GM23338 (cell line): ENCODE measurements at regions not wholly inside any gene's neighbourhood (a gene's known extent, or its start where the extent isn't known, plus 50 kb on each side); places are given as distances from the start of the nearest gene placed in this dataset.

Experiments used
- ATAC-seq: fragments of 200-7000 bp; cut with Tn5 transposase; 3 replicates; pipeline ENCODE4 v1.9.1; 2020
- DNase-seq: peaks from one replicate; pipeline ENCODE4 v3.0.0-alpha.2; 2015; ENCODE audit warnings: low spot score
- H2AFZ ChIP-seq: fragments of 200-600 bp; sonication (generic); 2 replicates; pipeline ENCODE4 v1.8.0; 2016; ENCODE audit warnings: antibody characterized with exemption, mild to moderate bottlenecking, moderate library complexity
- H3F3A ChIP-seq: fragments of 200-600 bp; sonication (generic); replicated peaks from 2 replicates; pipeline ENCODE4 v1.8.0; 2017; ENCODE audit warnings: antibody characterized with exemption, mixed run types, low read depth
- H3K27ac ChIP-seq: fragments of 200-600 bp; sonication (generic); 2 replicates; pipeline ENCODE4 v1.6.1; 2016; ENCODE audit warnings: low read depth
- H3K27me3 ChIP-seq: fragments of 200-600 bp; sonication (generic); 2 replicates; pipeline ENCODE4 v1.8.0; 2016; ENCODE audit warnings: mild to moderate bottlenecking, mixed run types, moderate library complexity; ENCODE audit not compliant: insufficient read depth
- H3K36me3 ChIP-seq: fragments of 200-600 bp; sonication (generic); 2 replicates; pipeline ENCODE4 v1.8.0; 2016; ENCODE audit warnings: mild to moderate bottlenecking; ENCODE audit not compliant: insufficient read depth
- H3K4me1 ChIP-seq: fragments of 200-600 bp; sonication (generic); 2 replicates; pipeline ENCODE4 v1.8.0; 2016; ENCODE audit warnings: mild to moderate bottlenecking, moderate library complexity; ENCODE audit not compliant: insufficient read depth
- H3K4me2 ChIP-seq: fragments of 200-600 bp; sonication (generic); 2 replicates; pipeline ENCODE4 v1.7.1; 2017; ENCODE audit warnings: mixed run types
- H3K4me3 ChIP-seq: fragments of 200-600 bp; sonication (generic); 2 replicates; pipeline ENCODE4 v1.6.1; 2016; ENCODE audit warnings: mixed run types
- H3K79me2 ChIP-seq: fragments of 200-600 bp; sonication (generic); replicated peaks from 2 replicates; pipeline ENCODE4 v1.8.0; 2017; ENCODE audit warnings: mild to moderate bottlenecking; ENCODE audit not compliant: insufficient read depth
- H3K9me2 ChIP-seq: fragments of 200-600 bp; sonication (generic); 2 replicates; pipeline ENCODE4 v1.8.0; 2017; ENCODE audit not compliant: insufficient read depth
- H4K20me1 ChIP-seq: fragments of 200-600 bp; sonication (generic); replicated peaks from 2 replicates; pipeline ENCODE4 v1.8.0; 2017; ENCODE audit warnings: mild to moderate bottlenecking; ENCODE audit not compliant: insufficient read depth
- H3K27ac Mint-ChIP-seq: 2 replicates; pipeline ENCODE4 v1.8.0; 2020; ENCODE audit warnings: inconsistent platforms, mild to moderate bottlenecking, moderate library complexity, mixed read lengths
- H3K27me3 Mint-ChIP-seq: 3 replicates; pipeline ENCODE4 v1.8.0; 2022; ENCODE audit warnings: low read depth, mild to moderate bottlenecking, moderate library complexity, mixed read lengths, inconsistent platforms; ENCODE audit not compliant: insufficient read depth, poor library complexity
- H3K36me3 Mint-ChIP-seq: 3 replicates; pipeline ENCODE4 v1.8.0; 2021; ENCODE audit warnings: low read depth, mild to moderate bottlenecking, inconsistent platforms, moderate library complexity, mixed read lengths
- H3K4me1 Mint-ChIP-seq: 3 replicates; pipeline ENCODE4 v1.8.0; 2020; ENCODE audit warnings: mild to moderate bottlenecking, inconsistent platforms, mixed read lengths
- H3K4me3 Mint-ChIP-seq: 3 replicates; pipeline ENCODE4 v1.8.0; 2021; ENCODE audit warnings: moderate library complexity, mild to moderate bottlenecking, inconsistent platforms, mixed read lengths
- H3K9me3 Mint-ChIP-seq: 3 replicates; pipeline ENCODE4 v1.8.0; 2020; ENCODE audit warnings: moderate library complexity, mild to moderate bottlenecking, inconsistent platforms, mixed read lengths
- CREB1 ChIP-seq: fragments of 250-450 bp; sonication (Bioruptor Pico); IDR thresholded peaks from 2 replicates; pipeline ENCODE4 v1.5.0; 2020; ENCODE audit warnings: low read depth, mild to moderate bottlenecking, moderate library complexity
- CTCF ChIP-seq, 2 experiments: fragments of 200-600 bp in 1 of 2; sonication (generic) in 1 of 2; conservative IDR thresholded peaks; 2 replicates each; pipeline versions ENCODE4 v1.5.1 to v1.6.1; 2016 to 2017; ENCODE audit warnings: antibody characterized with exemption in 2 of 2, low read depth in 2 of 2, mild to moderate bottlenecking in 2 of 2, moderate library complexity in 1 of 2
- ETS1 ChIP-seq: IDR thresholded peaks from 2 replicates; pipeline ENCODE4 v1.6.1; 2016; ENCODE audit warnings: antibody characterized with exemption
- EZH2 ChIP-seq: fragments of 200-600 bp; sonication (generic); IDR thresholded peaks from one replicate; pipeline ENCODE4 v1.8.0; 2017; ENCODE audit warnings: antibody characterized with exemption, mild to moderate bottlenecking, low read depth; ENCODE audit not compliant: unreplicated experiment
- EZH2phosphoT487 ChIP-seq: fragments of 200-600 bp; sonication (generic); IDR thresholded peaks from one replicate; pipeline ENCODE4 v1.8.1; 2018; ENCODE audit warnings: antibody characterized with exemption; ENCODE audit not compliant: unreplicated experiment
- JUNB ChIP-seq: IDR thresholded peaks from one replicate; pipeline ENCODE4 v1.6.1; 2016; ENCODE audit warnings: antibody characterized with exemption; ENCODE audit not compliant: unreplicated experiment
- NANOG ChIP-seq: IDR thresholded peaks from 2 replicates; pipeline ENCODE4 v1.6.1; 2016; ENCODE audit warnings: antibody characterized with exemption, borderline replicate concordance
- POLR2AphosphoS5 ChIP-seq: IDR thresholded peaks from 2 replicates; pipeline ENCODE4 v1.6.1; 2016; ENCODE audit warnings: antibody characterized with exemption, low read depth
- REST ChIP-seq: IDR thresholded peaks from one replicate; pipeline ENCODE4 v1.6.1; 2018; ENCODE audit warnings: antibody characterized with exemption; ENCODE audit not compliant: unreplicated experiment
- STAT1 ChIP-seq: IDR thresholded peaks from one replicate; pipeline ENCODE4 v1.6.1; 2016; ENCODE audit warnings: antibody characterized with exemption; ENCODE audit not compliant: unreplicated experiment
- ZNF114 ChIP-seq: fragments of 250-450 bp; sonication (Bioruptor Pico); IDR thresholded peaks from 2 replicates; pipeline ENCODE4 v1.5.0; 2020; ENCODE audit warnings: mild to moderate bottlenecking, moderate library complexity
- ZNF331 ChIP-seq: fragments of 250-450 bp; sonication (Bioruptor Pico); IDR thresholded peaks from 2 replicates; pipeline ENCODE4 v1.5.0; 2020; ENCODE audit warnings: low read depth, mild to moderate bottlenecking, moderate library complexity
- ZNF462 ChIP-seq: fragments of 250-450 bp; sonication (Bioruptor Pico); IDR thresholded peaks from 2 replicates; pipeline ENCODE4 v1.5.0; 2020; ENCODE audit warnings: mild to moderate bottlenecking, moderate library complexity

DNA sequence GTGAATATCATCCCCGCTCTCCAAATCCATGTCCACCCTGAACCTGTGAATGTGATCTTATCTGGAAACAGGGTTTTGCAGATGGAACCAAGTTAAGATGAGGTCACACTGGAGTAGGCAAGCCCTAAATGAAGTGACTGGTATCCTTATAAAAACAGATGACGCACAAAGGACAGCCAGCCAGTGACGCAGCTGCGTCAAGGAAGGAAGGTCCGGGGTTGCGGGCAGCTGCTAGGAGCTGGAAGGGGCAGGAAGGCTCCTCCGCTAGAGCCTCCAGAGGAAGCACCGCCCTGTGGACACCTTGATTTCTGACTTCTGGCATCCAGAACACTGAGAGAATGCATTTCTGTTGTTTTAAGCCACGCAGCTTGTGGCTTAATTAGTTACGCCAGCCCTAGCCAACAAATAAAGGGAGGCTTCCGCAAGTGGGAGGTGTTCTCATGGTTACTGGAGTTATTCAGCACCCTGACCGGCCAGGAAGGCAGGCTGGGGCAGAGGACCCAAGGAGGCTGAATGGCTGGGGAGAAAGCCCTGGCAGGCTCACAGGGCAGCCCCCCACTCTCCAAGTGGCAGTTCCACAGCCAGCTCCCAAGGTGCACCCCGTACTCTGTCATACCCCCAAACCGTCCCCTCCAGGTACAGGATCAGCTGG, 127.6 kb upstream of the NCOR2 start:
- H3K36me3 ChIP-seq, result no peaks in the 10 kb centered on the region
- H3K27me3 ChIP-seq, result no peaks in the 10 kb centered on the region
- H3K4me2 ChIP-seq, result no peak overlapping the region
- H3K4me3 ChIP-seq, result no peak overlapping the region
- Mint-ChIP-seq H3K4me1 (0 out of 3 replicates have a peak, but pooled peaks cover 3% of the 10 kb centered on the region), H3K36me3 (no peaks in the 10 kb centered on the region), H3K9me3 (peaks cover 10% of the 10 kb centered on the region; the same call in 1 of the 3 replicates), H3K27ac (no peak overlapping the region), H3K27me3 (peaks cover 11% of the 10 kb centered on the region), H3K4me3 (no peak overlapping the region)
- H3K79me2 ChIP-seq, result no peaks in the 10 kb centered on the region
- no peaks in the 10 kb centered on the region; the same call in 1 of the 2 replicates for H4K20me1 ChIP-seq
- DNase-seq, result peak; percentile 45
- peak overlapping the region; percentile 78 for H2AFZ ChIP-seq
- no peaks in the 10 kb centered on the region; the same call in 1 of the 2 replicates for H3F3A ChIP-seq
- H3K4me1 ChIP-seq, result no peaks in the 10 kb centered on the region
- TF ChIP-seq EZH2phosphoT487 (no peak), POLR2AphosphoS5 (no peak), ZNF462 (CRISPR knock-in tag) (no peak), STAT1 (no peak), ZNF114 (CRISPR knock-in tag) (no peak), REST (no peak), ETS1 (no peak), EZH2 (no peak), JUNB (no peak), NANOG (no peak), CTCF (conservative IDR thresholded peaks at IDR 0.05; ENCODE audit: low read depth in 2 of 2) (no peak), ZNF331 (CRISPR knock-in tag) (no peak), CREB1 (CRISPR knock-in tag) (no peak)
- H3K9me2 ChIP-seq, result no peaks in the 10 kb centered on the region
- no peak overlapping the region for H3K27ac ChIP-seq
- ATAC-seq, result peak; percentile 65
